Mesenteric fat pad (tissue), 1 donor: ENCODE measurements at regions not wholly inside any gene's neighbourhood (a gene's known extent, or its start where the extent isn't known, plus 50 kb on each side); places are given as distances from the start of the nearest gene placed in this dataset.

ENCODE experiments used
- DNase-seq: peaks from one replicate; pipeline ENCODE4 v3.0.0-alpha.2; 2020; ENCODE audit warnings: low spot score
- donor health status: DM: yes; HTN: yes; CAD: no.

DNA sequence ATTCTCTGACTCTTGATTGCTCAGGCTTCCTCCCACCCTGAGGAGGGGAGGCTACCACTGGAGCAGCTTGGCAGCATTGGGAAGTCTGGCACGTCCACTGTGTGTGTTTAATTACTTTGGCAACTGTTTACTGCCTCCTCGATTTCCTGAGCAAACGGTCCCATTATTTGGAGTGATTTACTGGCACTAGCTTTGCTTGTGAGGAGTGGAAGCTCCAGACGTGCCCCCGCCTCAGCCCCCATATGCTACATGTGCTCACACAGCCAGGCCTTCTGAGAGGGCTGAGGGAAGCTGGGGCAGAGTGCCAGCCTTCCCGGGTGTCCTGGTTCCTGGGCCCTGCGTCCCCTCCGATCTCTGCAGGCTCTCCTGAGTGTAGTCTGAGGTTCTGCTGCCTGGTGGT is 306.2 kb downstream of the PTPRU start:
- peak; percentile 80 for DNase-seq

DNA sequence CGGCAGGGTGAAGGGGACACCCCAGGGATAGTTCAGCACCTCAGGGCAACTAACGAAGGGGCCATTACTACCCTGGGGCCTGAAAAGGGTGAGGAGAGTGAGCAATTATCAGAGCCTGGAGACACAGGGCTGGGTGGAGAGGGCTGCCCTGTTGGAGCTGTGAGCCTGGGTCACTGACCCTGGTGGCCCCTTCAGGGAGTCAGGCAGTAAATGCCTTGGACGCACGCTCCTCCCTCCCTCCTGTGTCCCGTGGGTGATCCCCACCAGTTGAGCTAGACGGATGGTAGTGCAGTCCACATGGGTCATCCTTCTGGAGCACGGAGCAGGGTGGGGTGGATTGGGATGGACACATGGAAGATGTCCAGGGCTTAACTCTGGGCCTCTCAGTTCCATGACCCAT is 305.3 kb downstream of the PTPRU start:
- DNase-seq: peak; percentile 59

DNA sequence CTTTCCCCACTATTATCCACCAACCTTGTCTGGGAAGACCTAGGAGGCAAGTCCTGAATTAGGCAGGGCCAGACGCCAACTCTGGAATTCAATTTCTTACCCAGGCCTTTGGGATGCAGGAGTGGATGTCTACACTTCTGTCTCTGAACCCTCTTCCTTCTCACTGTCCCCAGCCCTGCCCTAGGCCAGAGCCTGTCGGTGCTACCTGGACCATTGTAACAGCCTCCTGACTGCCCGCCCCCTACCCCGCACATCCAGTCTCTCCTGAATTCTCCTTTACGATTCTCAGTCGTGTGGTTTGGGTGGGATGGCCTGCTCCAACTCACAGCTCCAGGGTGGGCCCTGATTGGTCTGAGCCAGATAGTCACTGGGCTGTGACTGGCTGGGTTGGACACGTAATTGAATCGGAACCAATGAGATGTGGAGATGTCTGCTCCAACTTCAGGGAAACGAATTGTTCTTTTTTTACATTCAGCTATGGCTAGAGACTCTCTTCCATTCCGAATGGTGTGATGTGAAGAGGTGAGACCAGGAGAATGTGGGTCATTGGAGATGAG is 304.6 kb downstream of the PTPRU start:
- peak; percentile 76 for DNase-seq

DNA sequence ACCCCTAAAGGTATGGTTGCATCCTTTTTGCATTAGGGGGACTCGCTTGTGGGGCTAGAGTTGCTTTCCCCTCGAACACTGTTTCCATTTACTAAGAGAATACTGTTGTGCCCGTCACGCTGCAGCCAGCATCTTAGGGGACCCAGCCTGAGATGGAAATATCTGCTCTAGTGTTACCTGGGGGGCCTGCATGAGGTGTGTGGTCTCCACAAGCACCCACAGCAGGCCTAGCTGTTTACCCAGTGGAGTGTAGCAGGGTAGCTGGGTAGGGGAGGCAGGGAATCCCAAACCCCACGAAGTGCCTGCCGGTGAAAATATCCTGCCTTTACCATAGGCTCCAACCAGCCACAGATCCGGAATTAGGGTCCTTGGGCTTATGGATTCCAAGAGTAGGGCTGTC is 303.6 kb downstream of the PTPRU start:
- peak; percentile 47 for DNase-seq

DNA sequence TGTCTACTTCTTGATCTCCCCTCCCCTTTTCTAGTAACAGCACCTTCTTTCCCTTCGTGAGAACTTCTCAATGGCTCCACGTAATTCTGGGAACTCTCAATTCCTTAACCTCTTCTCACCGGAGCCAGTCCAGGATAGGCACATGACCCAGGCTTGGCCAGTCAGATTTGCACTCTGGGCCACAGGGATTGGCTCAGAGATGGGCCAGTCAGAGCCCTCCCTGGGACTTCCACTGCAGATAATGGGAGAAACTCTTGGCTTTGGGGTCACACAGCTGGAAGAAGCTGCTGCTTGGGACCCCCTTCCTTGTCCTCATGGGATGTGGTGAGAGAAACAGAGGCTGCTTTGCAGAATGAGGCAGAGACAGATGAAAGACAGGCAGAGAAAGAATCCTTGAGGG is 302.3 kb downstream of the PTPRU start:
- peak; percentile 64 for DNase-seq

DNA sequence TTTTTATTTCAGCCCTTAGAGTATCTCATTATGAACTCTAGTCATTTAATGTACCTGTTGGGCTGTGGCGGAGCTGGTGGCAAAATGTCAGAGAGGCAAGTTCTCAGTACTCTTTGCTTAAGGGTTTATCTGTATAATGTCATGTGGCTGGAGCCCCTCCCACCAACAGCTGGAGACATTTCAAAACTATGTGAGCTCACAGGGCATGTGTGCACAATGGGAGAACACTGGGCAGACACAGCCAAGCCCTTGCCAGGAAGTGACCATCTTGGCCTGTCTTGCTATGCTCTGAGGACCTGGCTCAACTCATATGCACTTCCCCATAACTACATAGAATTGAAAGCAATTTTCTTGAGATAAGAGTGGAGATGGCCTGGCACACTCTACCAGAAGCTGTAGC is 296.4 kb downstream of the PTPRU start:
- peak; percentile 22 for DNase-seq

DNA sequence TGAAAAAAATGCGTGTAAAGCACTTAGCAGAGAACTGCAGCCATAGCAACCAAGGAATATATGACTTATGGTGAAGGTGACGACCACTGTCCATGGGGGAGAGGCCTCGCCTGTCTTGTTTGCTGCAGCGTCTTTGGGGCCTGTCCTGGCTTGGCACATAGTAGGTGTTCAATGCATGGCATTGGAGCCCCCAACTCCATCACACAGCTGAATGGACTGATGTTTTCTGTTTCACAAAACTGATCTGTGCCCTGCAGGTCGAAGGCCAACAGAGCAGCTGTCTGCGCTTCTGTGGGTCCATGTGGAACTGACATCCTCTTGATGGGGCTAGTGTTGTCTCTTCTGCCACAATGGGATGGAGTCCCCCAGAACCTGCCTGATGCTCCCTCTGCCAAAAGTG is 296.0 kb downstream of the PTPRU start:
- peak; percentile 67 for DNase-seq

DNA sequence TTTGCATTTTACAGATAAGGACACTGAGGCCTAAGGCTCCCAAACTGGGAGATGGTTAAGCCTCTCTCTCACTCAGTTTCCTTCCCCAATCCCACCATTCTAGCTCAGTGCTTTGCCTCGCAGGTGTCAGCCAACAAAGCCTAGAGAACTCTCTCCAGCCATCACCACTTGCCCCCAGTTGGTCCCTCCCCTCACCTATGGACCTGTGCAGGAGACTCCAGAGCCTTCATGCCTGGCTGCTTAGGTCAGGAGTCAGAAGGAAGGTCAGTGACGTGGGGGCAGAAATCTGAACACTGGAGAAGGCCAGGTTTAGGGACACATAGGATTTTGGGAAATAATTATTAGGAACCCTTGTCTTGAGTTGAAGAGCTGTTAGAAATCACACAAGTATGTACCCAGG is 295.3 kb downstream of the PTPRU start:
- DNase-seq: peak; percentile 53

DNA sequence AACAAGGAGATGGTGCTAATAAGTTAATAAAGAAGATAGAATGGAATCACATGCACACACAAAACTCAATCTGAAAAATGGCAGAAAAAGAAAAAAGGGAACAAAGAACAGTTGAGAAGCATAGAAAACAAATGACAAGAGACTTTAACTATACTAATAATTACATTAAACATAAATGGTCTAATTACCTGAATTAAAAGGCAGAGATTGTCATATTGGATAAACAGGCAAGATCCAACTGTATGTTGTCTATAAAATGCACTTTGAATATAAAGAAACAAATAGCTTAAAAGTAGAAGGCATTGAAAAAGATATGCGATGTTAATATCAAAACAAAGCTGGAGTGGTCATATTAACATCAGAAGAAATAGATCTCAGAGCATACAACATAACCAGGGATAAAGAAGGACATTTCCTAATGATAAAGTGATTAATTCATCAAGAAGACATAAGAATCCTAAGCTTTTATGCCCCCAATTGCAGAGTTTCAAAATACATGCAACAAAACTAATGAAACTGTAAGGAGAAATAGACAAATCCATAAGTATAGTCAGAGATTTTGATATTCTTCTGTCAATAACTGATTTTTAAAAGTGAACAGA is 293.5 kb downstream of the PTPRU start:
- no peak for DNase-seq

DNA sequence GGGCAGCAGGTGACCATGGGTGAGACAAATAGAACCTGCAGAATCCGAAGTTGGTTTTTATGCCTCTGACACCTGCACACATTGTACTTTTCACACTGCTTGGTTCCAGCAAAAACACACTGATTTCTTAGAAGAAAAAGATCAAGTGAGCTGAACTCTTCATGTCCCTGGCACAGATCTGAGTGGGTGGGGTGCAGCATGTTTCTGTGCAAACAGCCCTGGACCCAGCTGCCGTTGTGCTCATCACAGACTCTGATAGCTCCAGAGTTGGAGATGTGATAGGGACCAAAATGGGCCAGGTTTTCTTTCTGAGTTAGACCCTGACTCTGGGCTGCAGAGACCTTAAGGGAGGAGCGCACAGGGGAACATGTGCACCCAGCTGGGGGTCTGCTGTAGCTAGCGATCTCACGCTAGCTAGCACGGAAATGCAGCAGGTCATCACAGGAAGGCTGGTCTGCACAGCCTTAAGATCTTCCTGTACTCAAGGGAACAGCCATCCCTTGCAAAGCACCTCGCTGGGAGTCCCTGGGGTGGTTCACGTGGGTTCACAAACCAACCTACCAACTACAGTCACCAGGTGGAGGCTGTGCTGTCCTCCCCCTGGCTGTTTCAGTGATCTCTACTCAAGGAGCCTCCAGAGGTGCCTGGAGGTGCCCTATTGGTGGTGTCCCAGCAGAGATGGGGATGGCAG is 291.1 kb downstream of the PTPRU start:
- DNase-seq: peak; percentile 49

DNA sequence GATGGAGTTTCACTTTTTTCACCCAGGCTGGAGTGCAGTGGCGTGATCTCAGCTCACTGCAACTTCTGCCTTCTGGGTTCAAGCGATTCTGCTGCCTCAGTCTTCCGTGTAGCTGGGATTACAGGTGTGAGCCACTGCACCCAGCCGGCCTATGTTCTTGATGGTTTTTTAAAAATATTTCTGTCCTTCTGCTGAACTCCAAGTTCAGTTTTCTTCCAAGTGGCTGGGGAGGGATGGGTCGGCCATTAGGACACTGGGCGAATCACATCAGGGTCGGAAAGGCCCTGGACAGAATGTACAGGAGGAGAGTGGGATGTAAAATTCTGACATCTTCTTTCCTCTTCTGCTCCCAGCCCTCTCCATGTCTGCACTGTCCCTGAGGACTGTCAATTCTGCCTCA is 289.6 kb downstream of the PTPRU start:
- peak; percentile 22 for DNase-seq

DNA sequence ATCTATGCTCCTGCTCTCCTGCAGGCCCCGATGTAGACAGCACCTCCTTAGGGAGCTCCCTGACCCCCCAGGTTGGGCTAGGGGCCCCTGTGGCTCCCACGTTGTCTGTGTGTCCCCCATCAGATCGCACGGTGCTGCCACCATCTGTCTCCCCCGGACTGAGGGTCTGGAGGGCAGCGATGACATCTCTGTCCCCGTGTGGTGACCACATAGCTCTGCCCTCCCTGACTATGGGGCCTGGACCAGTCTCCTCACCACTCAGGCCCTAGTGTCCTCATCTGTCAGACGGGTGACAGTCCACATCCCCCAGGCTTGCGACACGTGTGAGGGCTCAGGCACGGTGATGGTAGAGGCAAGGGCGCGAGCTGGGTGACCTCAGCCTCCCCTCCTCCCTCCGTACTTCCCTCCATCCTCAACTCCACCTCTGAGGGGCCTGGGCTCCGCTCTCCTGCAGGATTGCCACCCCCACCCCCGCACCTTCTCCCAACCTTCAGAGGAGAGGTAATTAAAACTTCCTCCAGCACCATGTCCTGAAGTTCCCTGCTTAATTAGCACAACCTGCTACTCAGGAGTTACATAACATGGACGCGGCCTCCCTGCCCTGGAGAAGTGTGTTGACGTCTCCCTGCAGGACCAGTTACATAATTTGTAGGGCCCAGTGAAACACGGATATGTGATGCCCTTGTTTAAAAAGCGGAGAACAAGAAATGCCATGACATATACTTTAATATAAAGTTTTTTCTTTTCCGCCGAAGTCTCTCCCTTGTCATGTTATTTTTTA is 288.2 kb downstream of the PTPRU start:
- peak; percentile 83 for DNase-seq

DNA sequence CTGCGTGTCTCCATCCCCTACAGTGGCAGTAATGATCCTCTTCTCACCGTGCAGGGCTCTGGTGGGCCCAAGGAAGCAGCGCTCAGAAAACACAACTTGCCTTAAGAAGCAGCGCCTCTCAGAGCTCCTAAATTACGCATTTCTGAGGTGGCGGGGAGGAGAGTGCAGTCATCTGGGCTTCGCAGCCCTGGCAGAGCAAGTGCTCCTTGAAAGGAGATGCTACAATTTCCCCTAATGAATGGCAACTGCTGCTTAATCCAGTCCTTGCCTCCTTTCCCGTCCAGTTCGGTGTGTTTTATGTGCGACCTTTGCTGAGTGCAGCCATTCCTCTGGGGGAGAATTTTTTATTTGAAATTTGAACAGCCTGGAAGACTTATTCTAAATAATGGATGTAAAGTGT is 287.3 kb downstream of the PTPRU start:
- DNase-seq: peak; percentile 53

DNA sequence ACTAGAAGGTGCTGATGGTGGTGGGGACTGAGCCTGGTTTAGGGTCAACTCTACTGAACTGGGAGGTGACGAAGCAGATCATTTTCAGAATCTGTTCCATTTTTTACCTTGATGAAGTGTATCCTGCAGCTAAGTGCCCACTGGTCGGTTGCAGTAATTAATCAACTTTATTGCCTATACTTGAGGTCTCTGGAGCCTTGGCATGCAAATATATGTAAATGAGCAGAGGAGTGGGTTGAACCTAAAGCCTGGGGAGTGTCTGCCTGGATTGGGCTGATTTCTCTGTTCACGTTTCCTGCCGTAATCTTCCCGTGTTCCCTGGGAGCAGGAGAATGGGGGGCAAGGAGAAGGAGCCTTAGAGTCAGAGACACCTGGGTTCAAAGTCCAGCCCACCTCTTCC is 286.8 kb downstream of the PTPRU start:
- no peak for DNase-seq

DNA sequence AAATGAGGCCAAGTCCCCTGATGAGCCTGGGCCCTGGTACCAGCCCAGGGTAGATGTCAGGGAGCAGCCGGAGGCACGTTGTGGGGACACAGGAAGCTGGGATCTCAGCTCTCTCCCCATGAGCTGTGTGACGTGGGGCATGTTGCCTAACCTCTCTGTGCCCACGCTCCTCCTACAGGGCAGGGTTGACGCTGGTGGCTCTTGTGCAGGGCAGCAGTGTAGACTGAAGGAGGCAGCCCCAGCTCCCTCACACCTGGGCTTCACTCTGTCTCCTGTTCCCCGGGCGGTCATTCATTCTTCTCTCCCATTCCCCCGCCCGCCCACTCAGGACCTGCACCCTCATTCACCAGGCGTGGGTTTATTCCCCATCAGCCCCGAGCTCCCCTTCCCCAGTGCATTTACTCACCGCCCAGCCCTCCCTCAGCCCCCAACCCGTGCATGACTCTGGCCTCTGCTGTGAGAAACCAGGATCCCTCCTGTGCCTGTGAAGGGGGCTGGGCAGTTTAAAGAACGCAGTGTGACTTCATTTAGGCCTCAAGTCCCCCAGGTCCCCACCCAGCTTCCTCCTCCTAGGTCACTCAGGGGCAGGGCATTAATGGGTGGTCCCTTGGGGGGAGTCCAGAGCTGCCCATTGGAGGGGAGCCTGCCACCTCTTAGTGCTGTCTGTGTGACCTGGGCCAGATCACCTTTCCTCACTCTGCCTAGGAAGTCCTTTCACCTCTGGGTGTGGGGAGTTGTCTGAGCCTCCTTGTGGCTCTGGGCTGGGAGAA is 285.7 kb downstream of the PTPRU start:
- DNase-seq: peak; percentile 49

DNA sequence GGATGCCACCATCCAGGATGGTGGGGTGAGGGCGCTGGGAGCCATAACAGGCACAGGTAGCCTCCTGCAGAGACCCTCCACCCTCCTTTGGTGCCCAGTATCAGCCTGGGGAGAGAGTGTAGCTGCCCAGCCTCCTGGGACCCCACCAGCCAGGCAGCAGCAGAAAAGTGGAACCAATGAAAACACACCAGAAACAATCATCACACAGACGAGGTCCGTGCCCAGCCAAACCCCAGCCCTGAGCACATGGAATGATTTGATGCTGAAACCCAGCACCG is 285.1 kb downstream of the PTPRU start:
- peak; percentile 45 for DNase-seq

DNA sequence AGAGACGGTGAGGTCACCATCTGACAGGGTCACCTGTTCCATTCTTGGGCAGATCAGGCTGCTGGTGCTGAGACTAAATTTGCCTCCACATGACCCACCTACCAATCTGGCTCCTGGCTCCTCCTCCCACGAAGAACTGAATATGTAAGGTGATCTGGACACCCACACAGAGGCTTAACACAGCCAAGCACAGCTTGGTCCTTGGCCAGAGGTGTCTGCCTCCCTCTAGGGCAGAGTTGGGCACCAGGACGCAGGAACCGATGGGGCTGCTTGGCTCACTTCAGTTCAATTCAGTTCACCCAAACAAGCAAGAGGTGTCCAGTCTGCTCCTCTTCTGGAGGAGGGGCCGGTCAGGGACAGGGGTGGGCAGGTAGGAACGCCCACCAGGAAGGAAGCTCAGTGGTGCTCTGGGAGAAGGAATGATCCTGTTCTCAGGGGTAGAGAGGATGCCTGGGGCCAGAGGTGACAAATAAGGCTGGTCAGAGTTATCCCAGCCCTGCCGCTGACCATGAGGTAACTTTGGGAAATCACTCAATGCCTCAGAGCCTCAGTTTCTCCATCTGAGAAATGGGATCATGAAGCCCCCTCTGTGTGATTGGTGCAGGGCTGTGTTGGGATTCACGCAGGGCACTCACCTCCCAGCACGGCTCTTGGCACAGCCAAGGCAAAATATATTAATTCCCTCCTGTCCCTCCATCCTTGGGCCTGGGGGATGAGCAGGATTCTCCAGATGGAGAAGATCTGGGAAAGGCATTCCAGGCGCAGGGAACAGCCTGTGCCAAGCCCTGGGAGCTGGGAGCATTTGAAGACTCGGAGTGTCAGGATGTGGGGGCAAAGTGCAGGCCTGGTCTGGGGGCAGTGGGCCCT is 284.5 kb downstream of the PTPRU start:
- DNase-seq: peak; percentile 59

DNA sequence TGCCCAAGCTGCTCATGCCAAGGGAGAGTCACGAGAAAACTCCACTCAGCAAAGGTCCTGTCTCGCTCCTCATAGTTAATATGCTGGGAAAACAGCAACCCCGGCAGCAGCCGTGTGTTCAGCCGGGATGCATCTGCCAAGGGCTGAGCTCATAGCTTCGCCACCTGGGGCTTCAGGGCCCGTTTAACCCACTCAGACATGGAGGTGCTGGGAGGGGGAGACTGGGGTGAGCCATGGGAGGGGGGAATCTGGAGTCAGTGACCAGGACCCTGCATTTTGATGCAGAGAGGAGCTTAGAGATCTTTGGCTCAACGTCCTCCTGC is 283.4 kb downstream of the PTPRU start:
- peak; percentile 45 for DNase-seq

DNA sequence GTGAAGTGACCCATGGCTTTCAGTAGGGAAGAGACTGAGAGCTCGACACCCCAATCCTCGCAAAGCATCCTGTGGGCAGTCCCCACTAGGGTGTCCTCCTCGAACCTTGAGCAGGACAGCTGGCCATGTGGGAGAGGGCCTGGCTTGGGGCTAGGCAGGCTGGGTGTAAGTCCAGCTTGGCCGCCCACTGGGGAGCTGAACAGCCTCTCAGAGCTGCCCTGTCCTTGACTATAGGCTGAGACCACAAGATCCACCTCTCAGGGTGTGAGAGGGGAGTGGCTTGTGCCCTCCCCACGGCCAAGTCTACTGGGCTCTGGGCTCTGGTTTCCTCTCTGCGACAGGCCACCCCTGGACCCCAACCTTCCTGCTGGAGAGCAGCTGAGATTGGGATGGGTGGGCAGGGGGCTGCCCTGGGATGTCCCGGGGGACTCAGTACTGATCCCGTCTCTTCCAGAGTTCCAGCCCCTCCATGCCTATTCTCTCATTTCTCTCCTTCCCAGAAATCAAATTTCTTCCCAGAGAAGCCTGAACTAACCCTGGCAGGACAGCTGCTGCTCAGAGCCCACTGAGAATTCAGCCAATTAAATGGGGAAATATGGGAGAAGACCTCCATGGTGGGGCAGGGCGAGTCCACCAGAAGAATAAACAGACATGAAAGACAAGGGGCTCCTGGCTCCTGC is 282.9 kb downstream of the PTPRU start:
- peak; percentile 60 for DNase-seq

DNA sequence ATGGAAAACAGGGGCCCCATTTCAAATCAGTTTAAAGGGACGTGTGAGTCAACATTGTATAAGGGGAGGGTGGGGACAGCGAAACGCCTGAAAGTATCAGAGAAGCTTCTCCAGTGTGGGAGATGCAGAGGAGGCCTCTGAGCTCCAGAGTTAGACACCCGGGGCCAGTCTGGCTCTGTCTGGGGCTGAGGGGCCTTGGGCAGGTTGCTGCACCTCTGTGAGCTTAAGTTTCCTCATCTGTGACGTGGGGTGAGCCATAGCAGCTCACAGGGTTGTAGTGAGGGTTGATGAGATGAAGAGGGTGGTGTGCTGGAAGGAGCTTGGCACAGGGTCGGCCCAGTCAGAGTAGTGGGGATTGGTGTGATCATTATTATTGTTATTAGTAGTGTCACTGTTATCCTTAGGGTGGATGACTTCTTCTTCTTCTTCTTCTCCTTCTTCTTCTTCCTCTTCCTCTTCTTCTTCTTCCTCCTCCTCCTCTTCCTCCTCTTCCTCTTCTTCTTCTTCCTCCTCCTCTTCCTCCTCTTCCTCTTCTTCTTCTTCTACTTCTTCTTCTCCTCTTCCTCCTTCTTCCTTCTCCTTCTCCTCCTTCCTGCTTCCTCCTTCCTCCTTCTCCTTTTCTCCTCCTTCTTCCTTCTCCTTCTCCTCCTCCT is 282.0 kb downstream of the PTPRU start:
- peak; percentile 49 for DNase-seq
